Globus pallidus (tissue), 1 donor: ENCODE measurements at regions not wholly inside any gene's neighbourhood (a gene's known extent, or its start where the extent isn't known, plus 50 kb on each side); places are given as distances from the start of the nearest gene placed in this dataset.
A peak's percentile ranks its signal among the peaks of the same experiment; 100 is the strongest.
"Not testable (repeated sequence)": the region's sequence is repeated elsewhere in the genome, so short reads cannot be mapped to it uniquely, and the experiment has no call there.

ENCODE experiments used
- DNase-seq: peaks from one replicate; pipeline ENCODE4 v3.0.0-alpha.2; 2015; ENCODE audit warnings: low spot score

DNA sequence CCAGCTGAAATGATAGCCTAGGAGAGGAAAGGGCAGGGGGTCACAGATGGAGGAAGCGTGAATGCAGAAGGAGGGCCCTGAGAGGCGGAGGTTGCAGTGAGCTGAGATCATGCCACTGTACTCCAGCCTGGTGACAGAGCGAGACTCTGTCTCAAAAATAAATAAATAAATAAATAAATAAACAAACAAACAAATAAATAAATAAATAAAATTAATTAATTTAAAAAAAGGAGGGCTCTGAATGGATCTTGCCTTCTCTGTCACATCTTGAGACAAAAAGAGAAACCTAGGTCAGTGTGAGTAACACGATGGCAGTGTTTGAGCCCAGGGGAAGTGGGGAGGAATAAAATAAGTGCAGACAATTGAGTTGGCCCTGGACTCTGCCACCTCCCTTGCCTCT, 182.3 kb upstream of the DAAM1 start:
- not testable (repeated sequence) for DNase-seq

DNA sequence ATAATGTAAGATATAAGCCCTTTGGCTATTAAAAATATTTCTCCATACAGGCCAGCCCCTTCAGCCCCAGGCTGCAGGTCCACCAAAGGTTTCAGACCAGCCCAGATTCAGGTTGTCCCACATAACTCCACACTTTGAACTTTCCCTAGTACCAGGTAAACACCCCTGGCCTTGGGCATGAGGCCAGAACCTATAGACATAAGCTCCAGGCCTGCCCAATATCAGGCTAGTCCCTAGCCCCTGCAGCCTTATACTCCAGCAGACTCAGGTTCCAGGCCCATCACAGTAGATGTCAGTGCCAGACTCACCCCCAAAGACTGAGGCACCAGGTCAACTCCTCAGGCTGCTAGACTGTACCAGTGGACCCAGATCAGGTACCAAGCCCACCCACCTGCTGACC, 178.5 kb upstream of the DAAM1 start:
- DNase-seq: no peak

DNA sequence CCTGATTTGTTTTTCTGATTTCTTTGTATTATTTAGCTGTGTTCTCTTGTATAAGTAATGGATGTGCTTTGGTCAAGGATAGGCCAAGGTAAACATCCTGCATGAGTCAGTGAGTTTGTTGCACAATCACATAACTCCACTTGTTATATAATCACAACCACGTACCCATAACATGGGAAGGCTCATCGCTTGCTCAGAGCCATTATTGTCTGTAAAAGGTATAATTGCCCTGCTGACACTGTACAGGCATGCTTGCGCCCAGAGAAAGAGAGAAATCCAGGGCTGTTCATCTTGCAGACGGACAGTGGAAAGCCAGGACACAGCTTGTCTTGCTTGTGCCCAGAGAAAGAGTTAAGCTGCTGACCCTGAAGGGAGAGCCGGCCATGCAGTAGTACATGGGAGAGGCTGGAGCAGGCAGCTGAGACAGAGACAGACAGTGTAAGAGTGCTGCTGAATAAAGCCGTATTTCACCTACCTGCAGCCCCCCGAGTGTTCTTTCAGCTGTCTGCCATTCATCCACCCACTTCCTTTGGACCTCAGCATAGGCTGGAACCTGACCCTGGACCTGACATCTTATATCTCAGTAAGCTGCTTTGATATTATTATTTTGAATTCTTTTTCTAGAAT, 174.7 kb upstream of the DAAM1 start:
- no peak for DNase-seq

DNA sequence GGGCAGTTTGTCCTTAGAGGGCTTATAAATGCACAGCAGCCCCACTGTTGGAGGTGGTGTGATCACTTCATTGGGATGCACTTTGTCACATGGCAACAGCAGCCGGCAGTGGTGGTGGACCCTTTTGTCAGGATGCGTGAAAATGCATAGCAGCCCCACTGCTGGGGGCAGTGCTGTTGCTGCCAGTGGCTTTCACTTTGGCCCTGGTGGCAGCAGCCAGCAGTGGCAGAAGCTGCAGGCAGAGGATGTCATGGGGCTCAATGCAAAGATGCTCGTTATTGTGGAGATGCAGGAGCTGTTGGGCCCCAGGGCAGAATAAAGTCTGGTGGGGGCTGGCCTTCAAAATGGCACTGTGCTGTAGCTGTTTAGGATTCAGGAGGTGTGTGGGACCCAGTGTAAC, 173.0 kb upstream of the DAAM1 start:
- no peak for DNase-seq

DNA sequence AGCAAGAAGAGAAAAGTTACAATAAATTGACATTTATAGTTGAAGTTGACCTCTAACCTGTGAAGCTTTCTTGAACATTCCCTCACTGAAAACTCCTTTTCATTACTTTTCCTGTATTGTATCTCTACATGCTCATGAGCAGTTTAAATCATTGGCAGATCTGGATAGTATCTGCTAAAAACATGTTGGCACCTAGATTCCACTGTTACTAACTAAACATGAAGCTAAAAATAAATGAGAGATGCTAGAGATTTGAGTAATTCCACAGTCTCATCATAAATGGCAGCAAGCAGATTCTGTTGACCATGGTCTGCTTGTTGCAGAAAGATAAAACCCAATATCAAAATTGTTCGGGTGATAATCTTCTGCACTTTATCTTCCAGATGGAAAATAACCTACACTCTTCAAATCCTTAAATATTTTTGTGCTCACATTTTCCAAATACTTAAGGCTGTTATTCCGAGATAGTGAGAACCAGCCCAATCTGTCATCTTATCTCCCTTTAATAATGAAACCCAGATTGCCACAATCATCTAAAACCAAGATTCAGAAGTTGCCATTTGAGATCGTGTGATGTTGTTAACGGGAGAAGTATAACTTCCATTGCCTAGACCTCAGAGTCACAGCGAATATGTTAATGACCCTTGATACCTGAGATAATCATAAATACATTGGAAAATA, 171.0 kb upstream of the DAAM1 start:
- no peak for DNase-seq

DNA sequence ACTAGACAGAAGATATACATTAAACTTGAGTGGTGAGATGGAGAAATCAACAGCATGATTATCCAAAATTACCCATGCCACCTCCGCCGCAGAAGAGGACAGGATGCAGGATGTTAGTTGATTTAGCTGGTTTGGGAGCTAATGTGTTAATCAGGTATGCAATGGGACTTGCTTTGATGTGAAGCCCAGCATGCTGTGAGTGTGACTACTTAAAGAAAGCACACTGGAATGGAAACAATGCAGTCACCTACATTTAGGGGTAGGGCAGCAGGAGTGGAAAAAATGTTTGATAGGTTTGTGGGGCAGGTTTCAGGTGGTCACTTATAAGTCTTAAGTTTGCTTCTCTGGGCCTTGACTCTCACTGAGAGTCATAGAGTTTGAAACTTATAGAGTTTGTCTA, 170.0 kb upstream of the DAAM1 start:
- DNase-seq: no peak

DNA sequence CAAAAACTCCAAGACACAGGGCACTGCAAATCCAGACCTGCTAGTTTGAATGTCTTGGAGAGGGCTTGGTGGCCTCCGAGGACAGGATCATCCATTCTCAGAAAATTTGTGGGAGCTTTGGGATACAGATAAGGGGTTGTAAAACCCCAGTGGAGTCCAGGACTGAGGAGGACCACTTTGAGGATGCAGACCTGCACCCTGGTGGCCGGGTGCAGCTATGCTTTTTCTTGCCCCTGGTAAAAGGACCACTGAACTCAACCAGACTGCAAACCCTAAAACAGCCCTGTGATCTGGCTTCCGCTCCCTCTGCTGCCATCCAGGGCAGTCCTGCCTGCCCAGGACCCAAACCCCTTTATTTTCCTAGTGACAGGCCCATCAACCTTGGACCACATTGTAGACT, 169.5 kb upstream of the DAAM1 start:
- DNase-seq: no peak

DNA sequence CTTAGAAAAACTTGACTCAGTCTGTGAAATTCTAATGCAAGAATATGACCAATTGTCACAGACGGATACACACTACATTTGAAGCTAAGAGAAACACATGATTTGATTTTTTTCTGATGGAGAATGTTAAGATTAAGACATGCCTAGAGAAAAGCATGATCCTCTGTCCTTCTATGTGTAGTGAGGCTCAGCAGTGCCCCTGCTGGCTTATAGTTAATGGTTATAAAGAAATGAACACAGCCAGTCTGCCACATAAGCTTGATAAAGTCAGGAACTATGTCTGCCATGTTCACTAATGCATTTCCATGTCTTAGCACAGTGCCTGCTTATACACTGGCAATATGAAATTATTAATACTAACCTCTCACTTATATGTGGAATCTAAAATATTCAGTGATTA, 168.1 kb upstream of the DAAM1 start:
- no peak for DNase-seq

DNA sequence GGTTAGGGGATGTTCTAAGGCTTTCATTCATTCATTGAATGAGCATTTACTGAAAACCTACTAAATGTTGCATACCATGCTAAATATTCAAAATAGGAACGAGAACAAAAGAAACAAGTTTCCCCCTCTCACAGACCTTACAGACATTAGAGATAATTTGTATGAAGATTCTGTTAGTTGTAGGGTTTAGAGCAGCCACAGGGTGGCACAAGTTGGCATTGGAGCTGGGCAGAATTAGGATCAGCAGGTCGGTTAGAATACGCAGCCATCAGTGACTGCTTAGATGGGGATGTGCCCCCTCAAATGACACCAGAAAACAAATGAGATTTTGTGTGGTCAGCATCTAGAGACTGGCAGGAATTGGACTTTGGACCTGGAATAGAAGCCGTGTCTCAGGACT, 166.3 kb upstream of the DAAM1 start:
- no peak for DNase-seq

DNA sequence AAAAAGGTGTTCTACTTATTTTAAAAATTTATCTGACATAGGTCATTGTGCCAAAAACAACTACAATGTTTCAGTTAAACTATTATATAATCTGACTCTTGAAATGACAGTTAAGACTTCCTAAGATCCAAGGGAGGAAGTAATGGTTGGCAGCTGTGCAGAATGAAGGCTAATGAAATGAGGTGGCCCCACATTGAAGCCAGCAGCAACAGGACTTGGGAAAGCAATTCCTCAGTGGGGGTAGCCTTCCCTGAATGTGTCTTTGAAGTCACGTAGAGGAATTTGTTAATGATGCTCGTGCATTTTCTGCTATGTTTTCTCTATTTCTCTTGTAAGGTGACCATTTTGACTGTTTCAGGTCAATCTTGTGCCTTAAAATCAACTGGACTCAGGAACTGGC, 162.4 kb upstream of the DAAM1 start:
- no peak for DNase-seq

DNA sequence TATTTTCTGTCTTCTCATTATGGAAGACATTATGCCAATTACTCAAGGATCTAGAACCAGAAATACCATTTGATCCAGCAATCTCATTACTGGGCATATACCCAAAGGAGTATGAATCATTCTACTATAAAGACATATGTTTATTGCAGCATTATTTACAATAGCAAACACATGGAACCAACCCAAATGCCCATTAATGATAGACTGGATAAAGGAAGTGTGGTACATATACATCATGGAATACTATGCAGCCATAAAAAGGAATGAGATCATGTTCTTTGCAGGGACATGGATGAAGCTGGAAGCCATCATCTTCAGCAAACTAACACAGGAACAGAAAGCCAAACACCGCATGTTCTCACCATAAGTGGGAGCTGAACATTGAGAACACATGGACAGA, 161.8 kb upstream of the DAAM1 start:
- DNase-seq: not testable (repeated sequence)

DNA sequence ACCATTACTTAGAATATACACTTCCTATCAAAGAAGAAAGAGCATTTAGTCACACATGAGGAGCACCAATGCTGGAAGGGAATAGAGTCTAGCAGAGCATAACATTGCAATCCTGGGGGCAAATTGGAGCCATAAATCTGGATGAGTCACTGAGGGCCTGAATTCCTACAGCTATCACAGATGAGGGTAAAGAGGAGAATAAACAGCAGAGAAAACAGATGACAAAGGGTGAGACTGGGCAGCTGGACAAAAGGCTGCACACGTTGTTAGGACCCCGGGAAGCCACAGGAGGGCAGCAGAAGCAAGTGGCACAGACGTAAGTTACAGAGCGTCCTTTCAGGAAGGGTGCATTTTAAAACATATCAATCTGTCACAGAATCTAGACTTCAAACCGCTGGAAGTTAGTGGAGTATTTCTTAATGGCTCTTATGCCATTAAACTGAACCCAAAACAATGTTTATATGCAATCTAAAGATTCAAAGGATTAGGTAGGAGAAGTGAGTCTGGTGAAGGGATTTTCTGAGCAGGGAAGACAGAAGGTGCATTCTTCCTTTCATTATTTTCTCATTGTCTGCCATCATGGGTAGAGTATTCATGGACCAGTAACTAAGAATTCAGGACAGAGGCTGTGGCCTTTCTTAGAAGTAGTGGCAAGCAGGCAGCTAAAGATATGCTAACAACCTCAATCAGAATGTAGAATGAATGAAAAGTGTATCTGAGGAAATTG, 159.8 kb upstream of the DAAM1 start:
- peak; percentile 55 for DNase-seq

DNA sequence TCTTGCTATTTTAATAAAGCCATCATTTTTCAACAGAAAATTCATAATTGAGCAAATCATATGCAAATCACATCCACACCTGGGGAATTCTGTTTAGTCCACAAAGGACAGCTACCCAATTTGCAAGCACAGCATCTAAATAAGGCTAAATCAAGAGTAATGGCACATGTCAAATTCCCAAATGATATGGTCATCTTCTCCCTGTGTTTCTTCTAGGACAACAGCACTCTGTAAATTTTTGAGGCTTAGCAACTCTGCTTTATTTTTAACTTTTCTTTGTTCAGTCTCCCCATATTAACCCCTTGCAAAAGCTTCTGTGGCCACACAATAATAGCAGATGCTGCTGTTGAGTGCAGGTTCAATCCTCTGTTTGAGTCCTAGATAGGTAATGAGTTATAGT, 155.6 kb upstream of the DAAM1 start:
- no peak for DNase-seq

DNA sequence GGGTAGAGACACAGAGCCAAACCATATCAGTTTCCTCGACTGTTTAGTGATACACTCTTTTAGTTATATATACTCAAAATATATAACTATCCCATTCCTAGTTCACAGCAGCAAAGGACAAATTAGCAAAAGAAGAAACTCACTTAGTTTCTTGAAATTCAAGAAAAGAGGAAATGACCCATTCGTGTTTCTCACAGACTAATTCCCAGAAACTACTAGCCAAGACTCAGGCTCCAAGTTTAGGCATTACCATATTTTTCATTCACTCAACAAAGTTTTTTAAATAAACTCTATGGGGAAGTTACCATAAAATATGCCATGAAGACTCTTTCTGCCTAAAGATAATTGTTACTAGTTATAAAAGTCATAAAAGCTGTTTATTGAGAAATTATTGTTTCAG, 152.3 kb upstream of the DAAM1 start:
- no peak for DNase-seq

DNA sequence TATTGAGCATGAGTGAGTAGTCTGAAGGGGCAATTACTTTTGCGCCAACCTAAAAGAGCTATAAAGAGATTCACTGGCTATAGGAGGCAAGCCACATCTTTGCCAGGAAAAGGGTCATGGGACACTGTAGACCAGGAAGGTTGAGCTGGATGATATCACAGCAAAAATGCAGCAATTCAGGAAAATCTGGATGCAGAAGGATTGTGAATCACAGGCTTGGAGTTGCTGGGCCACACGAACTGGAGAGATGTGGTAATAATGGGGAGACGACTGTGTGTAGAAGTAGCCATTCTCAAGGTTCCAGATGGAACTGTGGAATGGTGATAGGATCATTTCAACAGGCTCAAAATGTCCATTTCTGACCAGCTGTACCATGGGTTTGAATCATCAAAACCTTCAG, 151.4 kb upstream of the DAAM1 start:
- DNase-seq: no peak

DNA sequence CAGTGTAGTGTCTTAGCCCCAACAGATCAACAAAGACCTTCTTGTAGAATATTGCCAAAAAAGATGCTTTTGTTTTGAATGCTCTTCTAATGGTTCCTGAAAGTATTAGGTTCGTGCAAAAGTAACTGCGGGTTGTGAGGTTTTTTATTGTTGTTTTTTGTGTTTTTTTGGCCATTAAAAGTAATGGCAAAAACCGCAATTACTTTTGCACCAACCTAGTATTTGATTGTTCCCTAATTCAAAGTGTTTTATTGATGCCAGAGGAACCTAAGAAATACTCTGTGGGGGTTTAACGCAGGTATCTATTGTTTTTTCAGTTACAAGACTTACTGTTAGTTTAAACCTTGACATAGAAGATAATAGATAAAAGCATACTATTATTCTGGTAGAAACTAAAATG, 150.8 kb upstream of the DAAM1 start:
- no peak for DNase-seq

DNA sequence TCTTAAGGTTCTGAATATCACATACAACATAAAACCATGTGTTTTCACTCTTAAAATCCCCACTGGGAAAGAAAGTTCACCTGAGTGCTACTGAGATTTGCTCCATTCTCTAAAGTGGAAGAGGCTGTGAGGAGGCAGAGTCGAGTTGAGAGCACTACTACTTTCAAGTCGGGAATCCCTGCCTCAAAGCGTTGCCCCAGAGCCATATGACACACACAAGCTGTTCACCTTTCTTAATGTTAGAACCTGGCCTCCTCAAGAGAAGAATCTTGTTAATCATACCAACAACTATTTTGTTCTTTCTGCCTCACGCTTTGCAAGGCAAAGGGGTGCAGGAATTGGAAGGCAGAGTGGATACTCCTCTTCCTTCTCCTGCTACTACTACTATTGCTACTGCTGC, 149.7 kb upstream of the DAAM1 start:
- DNase-seq: no peak

DNA sequence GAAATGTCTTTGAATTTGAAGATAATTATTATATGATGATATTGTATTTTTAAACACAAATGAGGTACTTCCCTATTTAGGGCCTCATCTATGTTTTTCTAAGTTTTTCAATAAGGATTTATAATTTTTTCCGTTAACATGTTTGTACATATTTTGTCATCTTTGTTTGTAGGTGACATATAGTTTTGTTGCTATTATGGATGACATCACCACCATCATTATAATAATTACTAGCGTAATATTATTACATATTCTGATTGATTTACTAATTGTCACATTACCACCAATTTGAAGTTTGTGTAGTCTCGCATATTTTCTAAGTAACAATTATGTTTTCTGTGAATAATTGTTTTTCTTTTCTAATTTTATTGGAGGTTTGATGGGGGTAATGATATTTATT, 147.2 kb upstream of the DAAM1 start:
- no peak for DNase-seq

DNA sequence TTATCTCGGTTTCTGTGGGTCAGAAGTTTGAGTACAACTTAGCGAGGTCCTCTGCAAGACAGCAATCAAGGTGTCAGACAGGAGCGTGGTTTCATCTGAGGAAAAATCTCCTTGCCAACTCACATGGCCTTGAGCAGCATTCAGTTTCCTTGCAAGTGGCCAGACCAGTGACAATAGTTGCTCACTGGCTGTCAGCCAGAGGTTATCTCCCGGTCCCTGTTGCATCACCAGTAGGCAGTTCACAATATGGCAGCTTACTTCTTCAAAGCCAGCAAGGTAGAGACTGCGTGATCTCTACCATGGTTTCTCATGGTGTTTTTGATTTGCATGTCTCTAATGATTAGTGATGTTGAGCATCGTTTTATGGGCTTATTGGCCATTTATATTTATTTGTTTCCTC, 143.8 kb upstream of the DAAM1 start:
- DNase-seq: no peak

DNA sequence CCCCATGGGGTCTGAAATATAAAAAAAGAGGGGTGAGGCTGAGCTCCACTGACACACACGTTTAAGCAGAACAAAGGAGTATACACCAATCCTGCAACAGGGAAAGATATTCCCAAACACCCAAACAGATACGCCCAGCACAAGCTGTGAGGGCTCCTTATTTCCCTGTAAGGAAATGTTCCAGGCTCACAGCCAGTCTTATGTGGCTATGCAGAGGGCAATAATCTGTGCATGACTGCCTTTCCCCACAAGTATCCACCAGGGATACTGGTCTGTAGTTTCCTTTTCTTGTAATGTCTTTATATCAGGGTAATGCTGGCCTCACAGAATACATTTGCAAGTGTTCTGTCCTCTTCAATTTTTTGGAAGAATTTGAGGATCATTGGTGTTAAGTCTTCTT, 141.7 kb upstream of the DAAM1 start:
- no peak for DNase-seq

DNA sequence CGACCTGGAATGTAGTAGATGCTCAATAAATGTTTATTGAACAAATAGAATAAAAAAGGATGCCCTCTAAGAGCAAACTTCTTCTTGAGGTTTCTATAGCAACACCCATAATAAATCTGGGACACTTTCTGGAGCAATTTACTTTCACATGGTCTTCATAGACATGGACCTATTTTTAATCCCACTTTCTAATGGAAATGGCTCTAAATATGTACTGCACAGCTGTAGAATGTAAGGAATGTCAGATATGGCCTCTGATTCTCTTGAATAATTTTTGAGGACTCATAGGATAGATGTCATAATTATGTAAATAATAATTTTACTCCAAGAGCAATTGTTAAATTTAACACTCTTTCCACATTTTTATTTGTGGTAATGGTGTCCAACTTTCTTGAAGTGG, 133.5 kb upstream of the DAAM1 start:
- no peak for DNase-seq

DNA sequence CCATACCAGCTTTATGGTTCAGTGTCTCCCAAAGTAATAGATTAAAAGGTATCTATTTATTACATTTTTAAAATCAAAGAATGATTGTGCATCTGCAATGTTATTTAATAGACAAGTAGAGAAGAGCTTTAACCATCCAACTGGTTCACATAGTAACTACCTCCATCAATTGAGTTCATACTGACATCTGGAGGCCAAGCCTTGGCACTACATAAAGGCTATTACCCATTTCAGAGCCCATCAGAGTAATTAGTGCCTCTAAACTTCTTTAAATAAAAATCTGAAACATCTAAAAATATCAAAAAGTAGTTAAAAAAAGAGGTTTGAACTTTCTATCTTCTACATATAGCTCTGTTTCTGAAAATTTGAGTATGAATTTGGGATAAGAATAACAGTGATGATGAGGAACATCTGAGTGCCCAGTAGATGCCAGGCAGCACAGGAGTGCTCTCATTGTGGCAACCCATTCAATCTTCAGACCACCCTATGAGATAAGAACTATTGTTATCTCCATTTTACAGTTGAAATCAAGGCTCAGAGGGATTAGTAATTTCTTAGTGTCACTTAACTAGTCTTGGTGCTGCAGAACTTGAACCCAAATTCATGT, 132.9 kb upstream of the DAAM1 start:
- peak; percentile 36 for DNase-seq

DNA sequence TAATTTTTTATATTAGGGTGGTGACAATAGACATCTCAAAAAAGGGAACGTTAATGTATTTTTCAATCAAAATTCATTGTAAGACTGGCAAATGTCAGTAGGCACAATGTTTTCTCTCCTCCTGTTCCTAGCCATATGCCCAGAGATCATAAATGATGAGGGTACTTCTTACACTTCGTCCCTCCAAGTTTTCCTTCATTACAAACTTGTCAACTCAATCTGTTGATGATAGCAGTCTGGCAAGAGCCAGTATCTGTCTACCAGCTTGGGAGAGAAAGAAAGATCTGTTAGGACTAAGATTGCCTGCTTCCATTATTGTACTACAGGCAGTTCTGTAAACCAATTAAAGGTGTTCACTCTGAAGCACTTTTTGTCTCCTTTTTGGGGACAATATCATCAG, 130.9 kb upstream of the DAAM1 start:
- no peak for DNase-seq
